ENCODE measurements at regions not wholly inside any gene's neighbourhood (a gene's known extent, or its start where the extent isn't known, plus 50 kb on each side); places are given as distances from the start of the nearest gene placed in this dataset.

DNA sequence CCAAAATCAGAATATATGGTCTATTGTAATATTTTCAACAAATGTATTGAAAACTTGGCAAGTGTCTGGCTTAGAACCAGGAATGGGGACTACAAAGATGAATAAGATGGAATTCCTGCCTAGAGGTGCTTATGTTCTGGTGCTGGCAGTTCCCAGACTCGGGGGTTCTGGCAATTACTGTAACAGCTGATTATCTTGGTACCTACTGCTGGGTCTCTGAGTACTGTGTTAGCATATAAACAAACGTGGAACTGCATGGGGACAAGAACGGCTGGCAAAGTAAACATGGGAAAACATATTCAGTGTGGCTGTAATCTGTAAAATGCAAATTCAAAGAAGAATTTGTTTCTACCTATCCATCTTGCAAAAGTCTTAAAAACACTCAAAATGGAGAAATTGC is 89.9 kb downstream of the SLC24A2 start:
- no peak overlapping the region for H4K5ac ChIP-seq (ENCODE audit: insufficient read length, low read depth, low read length)
- Mint-ChIP-seq H3K27ac (peak overlapping the region in 2 of 3 experiments; percentile 81 to 94; a peak in 4 of 7 replicates), H3K4me3 (peak overlapping the region in 1 of 2 experiments; percentile 31; a peak in 1 of 5 replicates), H3K36me3 (ENCODE audit: insufficient read depth in 1 of 3, low read depth in 3 of 3) (peaks cover 6 to 11% (median 9%) of the 10 kb centered on the region in 3 experiments), H3K4me1 (peaks cover 52 to 56% of the 10 kb centered on the region in 2 experiments), H3K9me3 (peaks cover 9 to 12% of the 10 kb centered on the region in 2 experiments; a peak in 4 of 5 replicates), H3K27me3 (ENCODE audit: low read depth) (no peaks in the 10 kb centered on the region)
- H3K79me2 ChIP-seq (ENCODE audit: insufficient read depth, low read length), result no peaks in the 10 kb centered on the region
- H3K14ac ChIP-seq (ENCODE audit: insufficient read depth, low read length), result no peak overlapping the region
- no peak overlapping the region for H2BK120ac ChIP-seq (ENCODE audit: low read depth, low read length, poor library complexity, severe bottlenecking)
- TF ChIP-seq, protein P1, sequence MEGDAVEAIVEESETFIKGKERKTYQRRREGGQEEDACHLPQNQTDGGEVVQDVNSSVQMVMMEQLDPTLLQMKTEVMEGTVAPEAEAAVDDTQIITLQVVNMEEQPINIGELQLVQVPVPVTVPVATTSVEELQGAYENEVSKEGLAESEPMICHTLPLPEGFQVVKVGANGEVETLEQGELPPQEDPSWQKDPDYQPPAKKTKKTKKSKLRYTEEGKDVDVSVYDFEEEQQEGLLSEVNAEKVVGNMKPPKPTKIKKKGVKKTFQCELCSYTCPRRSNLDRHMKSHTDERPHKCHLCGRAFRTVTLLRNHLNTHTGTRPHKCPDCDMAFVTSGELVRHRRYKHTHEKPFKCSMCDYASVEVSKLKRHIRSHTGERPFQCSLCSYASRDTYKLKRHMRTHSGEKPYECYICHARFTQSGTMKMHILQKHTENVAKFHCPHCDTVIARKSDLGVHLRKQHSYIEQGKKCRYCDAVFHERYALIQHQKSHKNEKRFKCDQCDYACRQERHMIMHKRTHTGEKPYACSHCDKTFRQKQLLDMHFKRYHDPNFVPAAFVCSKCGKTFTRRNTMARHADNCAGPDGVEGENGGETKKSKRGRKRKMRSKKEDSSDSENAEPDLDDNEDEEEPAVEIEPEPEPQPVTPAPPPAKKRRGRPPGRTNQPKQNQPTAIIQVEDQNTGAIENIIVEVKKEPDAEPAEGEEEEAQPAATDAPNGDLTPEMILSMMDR (conservative IDR thresholded peaks at IDR 0.05), result no peak
- no peak overlapping the region for H2BK5ac ChIP-seq (ENCODE audit: insufficient read length, low read length)
- no peak overlapping the region for H3K4ac ChIP-seq (ENCODE audit: low read depth, low read length)
- H3K23ac ChIP-seq (ENCODE audit: insufficient read length, low read depth, low read length), result no peak overlapping the region
- no peak overlapping the region for H2AK5ac ChIP-seq (ENCODE audit: insufficient read length, low read length)
- H3K4me1 ChIP-seq (ENCODE audit: insufficient read depth, low read length), result peaks cover 20% of the 10 kb centered on the region
- no CpG with 5 or more reads among the region's 3 CpGs for WGBS (ENCODE audit: extremely low coverage, insufficient read length, low lambda C conversion rate)
- H3K9me3 ChIP-seq (ENCODE audit: control insufficient read depth, low read depth, low read length), result peaks cover 7% of the 10 kb centered on the region
- H4K91ac ChIP-seq (ENCODE audit: insufficient read length, low read depth, low read length), result no peak overlapping the region
- H2AFZ ChIP-seq (ENCODE audit: low read length), result no peak overlapping the region
- no peaks in the 10 kb centered on the region for H4K20me1 ChIP-seq (ENCODE audit: control insufficient read depth, insufficient read depth, insufficient read length)
- no peaks in the 10 kb centered on the region for H3K27me3 ChIP-seq (ENCODE audit: insufficient read depth, low read length)
- no peak overlapping the region for H2BK20ac ChIP-seq (ENCODE audit: low read depth, low read length, poor library complexity, severe bottlenecking)
- no peaks in the 10 kb centered on the region for H3K23me2 ChIP-seq (ENCODE audit: insufficient read length, low read depth, low read length, poor library complexity, severe bottlenecking)
- no peak overlapping the region for H2BK12ac ChIP-seq (ENCODE audit: insufficient read length, low read depth, low read length)
- H3K79me1 ChIP-seq (ENCODE audit: insufficient read depth, low read depth, low read length, poor library complexity, severe bottlenecking), result no peaks in the 10 kb centered on the region
- H3K27ac ChIP-seq (ENCODE audit: insufficient read length, low read depth, low read length), result no peak overlapping the region
- DNase-seq, result peak; percentile 41
- H4K8ac ChIP-seq (replicated peaks; ENCODE audit: insufficient read length, low read depth, low read length), result no peak overlapping the region
- no peak overlapping the region for H3K9ac ChIP-seq (ENCODE audit: extremely low read depth, insufficient read length, low read length)
- no peak overlapping the region for H2BK15ac ChIP-seq (ENCODE audit: low read depth, low read length)
- no peak overlapping the region for H3T11ph ChIP-seq (ENCODE audit: low read length)
- peak overlapping the region; percentile 30 for H3K4me2 ChIP-seq (ENCODE audit: insufficient read depth, insufficient read length, low read length)
- no peak overlapping the region for H3K56ac ChIP-seq (ENCODE audit: insufficient read length, low read depth, low read length)
- no peak overlapping the region for H3K18ac ChIP-seq (ENCODE audit: insufficient read length, low read depth, low read length)
